WI38 (cell line): ENCODE measurements at regions not wholly inside any gene's neighbourhood (a gene's known extent, or its start where the extent isn't known, plus 50 kb on each side); places are given as distances from the start of the nearest gene placed in this dataset.

Experiments
- H3K4me3 ChIP-seq: 2 replicates; pipeline ENCODE4 v1.5.1; 2011; ENCODE audit warnings: low read depth, mild to moderate bottlenecking, control low read depth, low read length
- TF ChIP-seq, protein P1 (sequence below): IDR thresholded peaks from 2 replicates; pipeline ENCODE4 v1.5.1; 2012; ENCODE audit warnings: low read depth, mild to moderate bottlenecking, control low read depth, low read length

- TF ChIP-seq, protein P1, sequence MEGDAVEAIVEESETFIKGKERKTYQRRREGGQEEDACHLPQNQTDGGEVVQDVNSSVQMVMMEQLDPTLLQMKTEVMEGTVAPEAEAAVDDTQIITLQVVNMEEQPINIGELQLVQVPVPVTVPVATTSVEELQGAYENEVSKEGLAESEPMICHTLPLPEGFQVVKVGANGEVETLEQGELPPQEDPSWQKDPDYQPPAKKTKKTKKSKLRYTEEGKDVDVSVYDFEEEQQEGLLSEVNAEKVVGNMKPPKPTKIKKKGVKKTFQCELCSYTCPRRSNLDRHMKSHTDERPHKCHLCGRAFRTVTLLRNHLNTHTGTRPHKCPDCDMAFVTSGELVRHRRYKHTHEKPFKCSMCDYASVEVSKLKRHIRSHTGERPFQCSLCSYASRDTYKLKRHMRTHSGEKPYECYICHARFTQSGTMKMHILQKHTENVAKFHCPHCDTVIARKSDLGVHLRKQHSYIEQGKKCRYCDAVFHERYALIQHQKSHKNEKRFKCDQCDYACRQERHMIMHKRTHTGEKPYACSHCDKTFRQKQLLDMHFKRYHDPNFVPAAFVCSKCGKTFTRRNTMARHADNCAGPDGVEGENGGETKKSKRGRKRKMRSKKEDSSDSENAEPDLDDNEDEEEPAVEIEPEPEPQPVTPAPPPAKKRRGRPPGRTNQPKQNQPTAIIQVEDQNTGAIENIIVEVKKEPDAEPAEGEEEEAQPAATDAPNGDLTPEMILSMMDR = no peak
- H3K4me3 ChIP-seq = no peak overlapping the region
Observed at GRCh38 chr3:148168347-148168746, 529.4 kb upstream of the AGTR1 start.

GRCh38 chr3:148173851-148174250 lies 523.9 kb upstream of the AGTR1 start:
- no peak overlapping the region for H3K4me3 ChIP-seq
- TF ChIP-seq, protein P1 = no peak

- H3K4me3 ChIP-seq = no peak overlapping the region
- TF ChIP-seq, protein P1 = no peak
Observed at GRCh38 chr3:148175214-148175613, 522.5 kb upstream of the AGTR1 start.

- no peak overlapping the region for H3K4me3 ChIP-seq
- TF ChIP-seq, protein P1 = no peak
Observed at GRCh38 chr3:148178503-148178902, 519.2 kb upstream of the AGTR1 start.

- TF ChIP-seq, protein P1 = no peak
- no peak overlapping the region for H3K4me3 ChIP-seq
Observed at GRCh38 chr3:148184798-148185197, 512.9 kb upstream of the AGTR1 start.

DNA sequence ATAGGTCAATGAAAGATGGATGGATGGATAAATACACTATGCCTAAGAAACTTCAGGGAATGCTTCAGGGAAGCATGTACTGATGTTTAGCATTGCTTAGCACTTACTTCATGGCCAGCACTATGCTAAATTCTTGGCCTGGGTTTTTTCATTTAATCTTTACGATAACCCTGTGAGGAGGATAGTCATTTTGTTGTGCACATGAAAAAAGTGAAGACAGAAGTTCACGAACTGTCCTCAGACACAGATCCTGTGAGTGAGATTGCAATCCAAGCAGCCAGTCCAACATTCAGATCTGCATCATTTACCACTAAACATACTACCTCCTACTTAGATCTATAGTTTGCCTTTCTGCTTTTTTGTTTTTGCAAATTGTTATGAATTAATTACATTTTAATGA lies 510.8 kb upstream of the AGTR1 start:
- no peak overlapping the region for H3K4me3 ChIP-seq
- TF ChIP-seq, protein P1 = no peak

DNA sequence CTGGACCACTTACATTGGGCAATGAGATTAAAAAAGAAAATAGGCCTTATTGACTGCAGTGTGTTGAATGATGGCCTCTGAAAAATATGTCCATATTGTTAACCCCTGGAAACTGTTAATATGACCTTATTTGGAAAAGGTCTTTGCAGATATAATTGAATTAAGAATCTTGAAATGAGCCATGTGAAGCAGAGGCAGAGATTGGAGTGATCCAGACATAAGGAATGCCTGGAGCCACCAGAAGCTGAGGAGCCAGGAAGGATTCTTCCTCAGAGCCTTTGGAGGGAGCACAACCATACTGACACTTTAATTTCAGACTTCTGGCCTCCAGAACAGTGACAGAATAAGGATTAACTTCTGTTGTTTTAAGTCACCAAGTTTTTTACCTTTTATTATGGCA lies 510.4 kb upstream of the AGTR1 start:
- TF ChIP-seq, protein P1 = no peak
- H3K4me3 ChIP-seq = no peak overlapping the region
